ENCODE measurements at regions not wholly inside any gene's neighbourhood (a gene's known extent, or its start where the extent isn't known, plus 50 kb on each side); places are given as distances from the start of the nearest gene placed in this dataset.

- H3K27ac ChIP-seq (ENCODE audit: low read length) = no peak overlapping the region
- Mint-ChIP-seq H3K9me3 (no peaks in the 10 kb centered on the region), H3K36me3 (no peaks in the 10 kb centered on the region), H3K4me1 (peaks cover 0 to 4% of the 10 kb centered on the region in 2 donors), H3K27ac (no peak overlapping the region), H3K27me3 (ENCODE audit: low read depth in 2 of 2) (no peaks in the 10 kb centered on the region), H3K4me3 (no peak overlapping the region)
- no peak overlapping the region for H3K4me3 ChIP-seq (ENCODE audit: low read length)
- H3K36me3 ChIP-seq (ENCODE audit: control insufficient read depth, insufficient read depth, low read length) = no peaks in the 10 kb centered on the region
- intact Hi-C loops (cut with micrococcal nuclease) = no loop called here
- H3K9me3 ChIP-seq (ENCODE audit: control insufficient read depth, insufficient read depth, low read length) = no peaks in the 10 kb centered on the region
- H3K4me1 ChIP-seq (ENCODE audit: control insufficient read depth, insufficient read depth, low read length) = no peaks in the 10 kb centered on the region
- no peak for ATAC-seq
- 99% methylated on average over 4 of the region's 4 CpGs for WGBS (ENCODE audit: insufficient coverage)
- H3K27me3 ChIP-seq (ENCODE audit: control insufficient read depth, insufficient read depth, low read length) = no peaks in the 10 kb centered on the region
- DNase-seq = no peak
- no peak for TF ChIP-seq CTCF (IDR thresholded peaks at IDR 0.05)
Observed at GRCh38 chr4:123218981-123219380, 177.6 kb upstream of the SPRY1 start.

GRCh38 chr4:123229286-123229685, 167.3 kb upstream of the SPRY1 start:
- no peak for TF ChIP-seq CTCF (IDR thresholded peaks at IDR 0.05)
- DNase-seq = no peak
- no peak overlapping the region for H3K27ac Mint-ChIP-seq
- H3K36me3 Mint-ChIP-seq = peaks cover 8% of the 10 kb centered on the region
- Histone ChIP-seq H3K4me1 (ENCODE audit: control insufficient read depth, insufficient read depth, low read length) (no peaks in the 10 kb centered on the region), H3K27me3 (ENCODE audit: control insufficient read depth, insufficient read depth, low read length) (no peaks in the 10 kb centered on the region), H3K27ac (ENCODE audit: low read length) (no peak overlapping the region), H3K9me3 (ENCODE audit: control insufficient read depth, insufficient read depth, low read length) (no peaks in the 10 kb centered on the region), H3K4me3 (ENCODE audit: low read length) (no peak overlapping the region), H3K36me3 (ENCODE audit: control insufficient read depth, insufficient read depth, low read length) (no peaks in the 10 kb centered on the region)
- no peaks in the 10 kb centered on the region for H3K4me1 Mint-ChIP-seq
- WGBS (ENCODE audit: insufficient coverage) = 86% methylated on average over 1 of the region's 1 CpG
- no peak for ATAC-seq
- H3K9me3 Mint-ChIP-seq = peaks cover 2 to 3% of the 10 kb centered on the region in 2 donors
- no peaks in the 10 kb centered on the region for H3K27me3 Mint-ChIP-seq (ENCODE audit: low read depth in 2 of 2)
- intact Hi-C loops (cut with micrococcal nuclease) = no loop called here
- H3K4me3 Mint-ChIP-seq = no peak overlapping the region

GRCh38 chr4:123230061-123230460, 166.5 kb upstream of the SPRY1 start:
- 96% methylated on average over 2 of the region's 2 CpGs for WGBS (ENCODE audit: insufficient coverage)
- peaks cover 8% of the 10 kb centered on the region for H3K36me3 Mint-ChIP-seq
- TF ChIP-seq CTCF (IDR thresholded peaks at IDR 0.05) = no peak

GRCh38 chr4:123232439-123232838, 164.2 kb upstream of the SPRY1 start:
- Mint-ChIP-seq H3K36me3 (peaks cover under 1% of the 10 kb centered on the region), H3K4me3 (no peak overlapping the region), H3K9me3 (no peaks in the 10 kb centered on the region), H3K27ac (no peak overlapping the region), H3K4me1 (no peaks in the 10 kb centered on the region), H3K27me3 (ENCODE audit: low read depth in 2 of 2) (no peaks in the 10 kb centered on the region)
- H3K9me3 ChIP-seq (ENCODE audit: control insufficient read depth, insufficient read depth, low read length) = no peaks in the 10 kb centered on the region
- no peak for ATAC-seq
- H3K4me1 ChIP-seq (ENCODE audit: control insufficient read depth, insufficient read depth, low read length) = no peaks in the 10 kb centered on the region
- intact Hi-C loops (cut with micrococcal nuclease) = no loop called here
- TF ChIP-seq CTCF (IDR thresholded peaks at IDR 0.05) = no peak
- H3K36me3 ChIP-seq (ENCODE audit: control insufficient read depth, insufficient read depth, low read length) = no peaks in the 10 kb centered on the region
- WGBS (ENCODE audit: insufficient coverage) = 51% methylated on average over 3 of the region's 3 CpGs
- no peak overlapping the region for H3K4me3 ChIP-seq (ENCODE audit: low read length)
- no peak for DNase-seq
- H3K27me3 ChIP-seq (ENCODE audit: control insufficient read depth, insufficient read depth, low read length) = no peaks in the 10 kb centered on the region
- H3K27ac ChIP-seq (ENCODE audit: low read length) = no peak overlapping the region

More at GRCh38 chr4:123230061-123230460, 166.5 kb upstream of the SPRY1 start:
- Histone ChIP-seq H3K27me3 (ENCODE audit: control insufficient read depth, insufficient read depth, low read length) (no peaks in the 10 kb centered on the region), H3K9me3 (ENCODE audit: control insufficient read depth, insufficient read depth, low read length) (no peaks in the 10 kb centered on the region), H3K4me1 (ENCODE audit: control insufficient read depth, insufficient read depth, low read length) (no peaks in the 10 kb centered on the region), H3K27ac (ENCODE audit: low read length) (no peak overlapping the region), H3K4me3 (ENCODE audit: low read length) (no peak overlapping the region), H3K36me3 (ENCODE audit: control insufficient read depth, insufficient read depth, low read length) (no peaks in the 10 kb centered on the region)
- Mint-ChIP-seq H3K9me3 (peaks cover 2 to 3% of the 10 kb centered on the region in 2 donors), H3K27ac (no peak overlapping the region), H3K27me3 (ENCODE audit: low read depth in 2 of 2) (no peaks in the 10 kb centered on the region), H3K4me3 (no peak overlapping the region), H3K4me1 (no peaks in the 10 kb centered on the region)
- DNase-seq (no peak), ATAC-seq (no peak)
- intact Hi-C loops (cut with micrococcal nuclease) = no loop called here

Measured in natural killer cell (primary cell).